ENCODE measurements at regions not wholly inside any gene's neighbourhood (a gene's known extent, or its start where the extent isn't known, plus 50 kb on each side); places are given as distances from the start of the nearest gene placed in this dataset.
"Not testable (repeated sequence)": the region's sequence is repeated elsewhere in the genome, so short reads cannot be mapped to it uniquely, and the experiment has no call there.

DNA sequence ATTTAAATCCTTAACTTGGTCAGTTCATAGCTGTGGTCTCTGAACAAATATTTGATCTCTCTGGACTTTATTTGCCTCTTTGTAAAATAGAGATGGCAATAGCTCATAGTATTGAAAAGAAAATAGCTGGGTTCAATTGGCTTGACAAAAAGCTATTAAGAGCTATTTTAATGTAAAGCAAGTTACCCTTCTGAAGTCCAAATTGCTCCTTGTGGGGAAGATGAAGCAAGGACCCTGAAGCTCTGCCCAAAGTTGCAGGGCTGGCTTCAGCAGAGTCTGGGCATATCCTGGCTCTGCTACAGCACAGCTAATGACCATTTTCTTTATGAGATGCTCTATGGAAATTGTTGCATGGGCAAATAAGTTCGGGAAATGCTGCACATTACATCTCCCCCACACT, 484.5 kb downstream of the TDRD3 start:
- DNase-seq = no peak

DNA sequence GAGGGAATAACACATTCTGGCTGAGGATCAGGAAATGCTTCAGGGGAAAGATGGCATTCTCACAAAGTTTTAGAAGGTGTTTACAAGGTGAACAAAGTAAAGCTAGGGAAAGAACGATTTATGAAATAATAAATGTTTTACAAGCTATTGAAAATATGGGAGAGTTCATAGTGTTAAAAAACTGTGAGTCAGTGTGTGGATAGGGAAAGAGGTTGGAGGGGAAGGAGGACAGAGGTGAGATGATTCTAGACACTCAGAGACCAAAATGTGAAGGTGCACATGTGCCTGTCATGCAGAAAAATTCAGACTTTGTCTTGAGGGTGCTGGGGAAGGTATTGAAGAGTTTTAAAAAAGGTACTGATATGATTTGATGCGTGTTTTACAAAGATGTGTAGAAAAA, 476.1 kb downstream of the TDRD3 start:
- no peak for DNase-seq

DNA sequence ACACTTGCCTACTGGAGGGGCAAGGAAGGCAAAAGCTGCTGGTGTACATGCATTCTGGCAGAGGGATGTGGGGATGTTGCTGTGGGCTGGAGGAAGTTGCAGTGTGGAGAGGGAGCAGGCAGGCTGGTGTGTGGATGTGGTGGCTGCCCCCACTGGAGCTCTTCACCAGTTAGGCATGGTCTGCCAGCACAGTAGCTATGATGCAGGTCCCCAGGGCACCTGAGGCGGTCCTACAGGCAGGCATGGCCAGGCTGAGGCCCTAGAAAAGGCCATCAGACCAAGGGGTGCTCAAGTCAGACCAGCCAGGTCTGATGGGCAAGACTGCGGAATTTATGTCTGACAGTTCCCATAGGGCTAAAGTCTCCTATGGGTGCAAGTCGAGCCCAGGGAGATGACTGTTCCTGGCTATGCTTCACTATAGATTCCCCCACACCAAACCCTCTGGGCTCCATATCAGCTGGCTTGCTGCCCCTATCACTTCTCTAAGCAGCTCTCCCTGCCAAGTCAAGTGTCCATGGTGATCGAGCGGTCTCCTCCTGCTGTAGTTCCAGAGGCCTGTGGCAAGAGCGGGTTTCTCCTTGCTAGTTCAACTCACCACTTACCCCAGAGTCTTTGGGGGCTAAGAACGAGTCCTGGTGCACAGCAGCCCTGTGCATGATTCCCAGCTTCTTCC, 473.1 kb downstream of the TDRD3 start:
- DNase-seq = no peak

DNA sequence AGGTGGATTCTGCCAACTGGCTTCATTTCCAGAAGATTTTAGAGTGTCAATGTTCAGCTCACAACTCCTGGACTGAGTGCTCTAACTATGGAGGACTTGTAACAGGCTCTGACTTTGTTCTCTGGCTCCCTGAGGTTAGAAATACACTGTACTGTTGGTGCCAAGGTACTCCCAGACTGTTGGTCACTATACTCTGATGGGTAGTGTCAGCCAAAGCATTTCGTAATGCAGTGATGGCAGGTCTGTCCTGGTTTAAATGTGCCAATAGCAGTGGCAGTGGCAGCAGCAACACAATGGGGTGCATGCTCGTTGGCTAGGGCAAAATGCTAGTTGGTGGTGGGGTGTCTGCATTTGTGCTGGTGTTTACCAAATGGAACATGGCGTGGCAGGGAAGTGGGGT, 472.2 kb downstream of the TDRD3 start:
- DNase-seq = no peak

DNA sequence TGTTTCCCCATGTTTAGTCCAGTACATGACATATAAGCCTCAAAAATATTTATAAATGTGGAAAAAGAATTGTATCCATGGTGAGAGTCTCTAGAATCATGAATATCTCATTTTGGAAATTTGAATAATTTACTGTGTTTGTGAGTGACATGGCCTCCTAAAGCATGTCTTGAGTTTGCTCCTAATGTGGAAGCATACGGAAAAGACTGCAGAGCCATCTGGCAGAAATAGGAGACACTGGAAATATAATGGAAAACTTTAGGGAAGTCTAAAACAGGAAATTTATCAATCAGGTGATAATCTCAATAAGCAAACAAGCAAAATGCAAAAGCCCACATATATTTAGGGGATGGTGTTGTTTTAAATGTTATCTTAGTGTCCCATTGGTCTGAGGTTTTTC, 465.0 kb downstream of the TDRD3 start:
- DNase-seq = no peak

DNA sequence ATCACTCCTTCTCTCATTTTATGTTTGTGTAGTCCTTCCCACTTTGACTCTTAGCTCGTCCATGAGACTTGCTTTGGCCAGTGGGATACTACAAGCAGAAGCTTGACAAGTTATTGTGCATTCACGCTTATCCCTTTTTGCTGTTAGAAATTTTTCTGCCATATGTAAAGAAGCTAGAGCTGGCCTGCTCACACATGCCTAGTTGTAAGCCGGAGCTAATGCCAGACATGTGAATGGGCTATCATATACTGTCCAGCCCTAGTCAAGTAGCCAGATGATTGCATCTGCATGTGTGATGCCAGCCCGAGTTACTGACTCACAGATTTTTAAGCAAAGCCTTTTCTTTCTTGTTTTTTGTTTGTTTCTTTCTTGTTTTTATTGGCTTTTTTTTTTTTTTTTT, 460.7 kb downstream of the TDRD3 start:
- no peak for DNase-seq

DNA sequence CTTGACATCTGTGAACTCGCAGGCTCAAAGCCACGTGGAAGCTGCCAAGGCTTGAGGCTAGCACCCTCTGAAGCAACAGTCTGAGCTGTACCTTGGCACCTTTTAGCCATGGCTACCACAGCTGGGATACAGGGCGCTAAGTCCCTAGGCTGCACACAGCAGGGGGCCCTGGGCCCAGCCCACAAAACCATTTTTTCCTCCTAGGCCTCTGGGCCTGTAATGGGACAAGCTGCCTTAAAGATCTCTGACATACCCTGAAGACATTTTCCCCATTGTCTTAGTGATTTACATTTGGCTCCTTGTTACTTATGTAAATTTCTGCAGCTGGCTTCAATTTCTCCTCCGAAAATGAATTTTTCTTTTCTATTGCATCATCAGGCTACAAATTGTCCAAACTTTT, 455.9 kb downstream of the TDRD3 start:
- no peak for DNase-seq

DNA sequence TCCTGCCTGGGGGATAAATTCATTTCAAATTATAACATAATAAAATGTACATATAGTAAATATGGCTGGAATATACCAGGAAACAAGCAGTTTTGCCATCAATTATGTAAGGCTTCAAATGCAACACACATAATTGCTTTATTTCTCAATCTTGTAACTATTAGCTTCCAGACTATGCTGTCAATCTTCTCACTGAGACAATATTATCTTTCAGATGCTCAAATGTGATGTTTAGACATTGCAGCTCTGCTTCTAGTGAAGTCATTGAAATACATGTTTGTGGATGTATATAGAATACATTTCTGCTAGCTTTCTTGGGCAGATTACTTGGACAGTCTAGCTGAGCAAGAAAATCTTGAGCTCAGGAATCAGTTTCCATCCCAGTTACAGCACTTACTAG, 454.4 kb downstream of the TDRD3 start:
- DNase-seq = no peak

DNA sequence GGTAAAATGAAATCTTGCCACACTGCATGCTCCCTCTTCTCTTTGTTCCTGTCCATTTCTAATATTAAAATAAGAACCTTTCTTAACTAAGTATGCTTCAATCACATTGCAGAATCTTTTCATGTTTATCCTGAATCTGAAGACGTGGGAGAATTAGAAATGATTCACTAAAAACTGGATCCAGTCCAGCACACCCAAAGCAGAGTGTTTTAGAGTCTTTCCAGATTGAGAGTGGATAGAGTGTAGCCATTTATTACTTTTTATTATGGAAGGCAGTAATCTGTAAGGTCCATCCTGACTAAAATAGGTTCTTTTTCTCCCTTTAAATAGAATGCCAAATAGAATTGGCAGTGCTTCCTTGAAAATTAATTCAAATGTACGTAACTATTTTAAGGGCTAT, 453.5 kb downstream of the TDRD3 start:
- DNase-seq = no peak

DNA sequence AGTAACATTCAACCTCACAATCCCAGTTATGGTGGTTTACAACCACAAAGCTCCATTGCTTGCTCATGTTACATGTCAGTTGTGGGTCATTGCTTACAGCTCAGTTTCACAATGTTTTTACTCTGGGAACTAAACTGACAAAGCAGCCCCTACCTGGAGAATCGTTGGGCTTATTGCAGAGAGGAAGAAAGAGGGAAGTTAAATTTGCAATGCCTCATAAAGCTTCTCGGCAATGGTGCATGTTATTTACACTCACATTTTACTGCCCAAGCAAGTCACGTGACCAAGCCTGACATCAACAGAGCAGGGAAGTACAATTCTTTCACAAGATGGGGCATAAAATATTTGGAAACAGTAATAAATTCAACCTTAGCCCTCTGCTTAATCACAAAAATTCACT, 441.6 kb downstream of the TDRD3 start:
- no peak for DNase-seq

DNA sequence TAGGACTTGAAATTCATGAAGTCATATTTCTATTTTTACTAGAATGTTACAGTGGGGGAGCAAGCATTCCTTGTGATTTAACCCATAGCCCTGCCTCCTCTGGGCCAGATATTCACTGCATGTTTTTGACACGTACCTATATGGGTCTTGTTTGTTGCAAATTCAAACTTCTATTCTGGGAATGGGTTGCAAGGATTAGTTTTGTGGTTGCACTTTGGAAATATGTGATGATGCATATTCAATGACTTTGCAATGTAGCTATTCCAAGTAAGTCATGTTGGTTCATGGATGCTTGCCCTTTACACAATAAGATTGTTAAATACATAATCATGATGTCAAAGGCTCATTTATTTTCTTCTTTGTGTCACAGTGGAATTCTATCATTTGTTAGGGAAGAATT, 440.8 kb downstream of the TDRD3 start:
- DNase-seq = no peak

DNA sequence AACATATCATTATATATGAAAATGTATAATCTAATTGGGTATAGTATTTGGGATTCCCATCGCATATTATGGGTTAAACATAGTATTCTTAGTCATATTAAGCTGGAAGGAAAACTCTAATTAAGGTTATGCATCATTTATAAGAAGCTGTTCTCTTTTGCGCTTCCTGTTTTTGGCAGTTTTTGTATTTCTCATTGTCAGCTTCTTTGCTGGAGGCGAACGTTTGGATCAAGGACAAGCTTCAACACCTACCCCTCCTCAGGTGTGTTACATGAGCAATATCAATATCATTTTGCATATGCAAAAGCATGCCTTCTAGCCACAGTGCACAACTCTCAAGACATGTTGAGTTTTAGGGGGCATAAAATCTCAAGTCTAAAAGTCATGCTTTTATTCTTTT, 439.8 kb downstream of the TDRD3 start:
- DNase-seq = no peak

DNA sequence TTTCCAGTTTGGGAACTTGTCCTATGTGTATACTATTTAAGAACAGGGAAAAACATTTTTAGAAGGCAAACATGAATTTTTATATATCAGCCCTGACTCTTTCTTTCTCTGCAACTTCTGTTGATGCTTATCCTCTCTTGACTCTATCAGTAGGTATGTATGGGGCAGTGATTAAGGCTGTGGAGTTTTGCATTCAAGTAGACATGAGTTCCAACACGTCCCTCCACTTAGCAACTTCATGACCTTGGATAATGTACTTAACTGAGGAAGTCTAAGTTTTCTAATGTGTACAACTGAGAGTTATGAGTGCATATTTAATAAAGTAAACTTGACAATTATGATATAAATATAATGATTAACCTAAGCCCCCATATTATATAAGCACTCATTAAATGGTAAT, 414.6 kb downstream of the TDRD3 start:
- DNase-seq = no peak

DNA sequence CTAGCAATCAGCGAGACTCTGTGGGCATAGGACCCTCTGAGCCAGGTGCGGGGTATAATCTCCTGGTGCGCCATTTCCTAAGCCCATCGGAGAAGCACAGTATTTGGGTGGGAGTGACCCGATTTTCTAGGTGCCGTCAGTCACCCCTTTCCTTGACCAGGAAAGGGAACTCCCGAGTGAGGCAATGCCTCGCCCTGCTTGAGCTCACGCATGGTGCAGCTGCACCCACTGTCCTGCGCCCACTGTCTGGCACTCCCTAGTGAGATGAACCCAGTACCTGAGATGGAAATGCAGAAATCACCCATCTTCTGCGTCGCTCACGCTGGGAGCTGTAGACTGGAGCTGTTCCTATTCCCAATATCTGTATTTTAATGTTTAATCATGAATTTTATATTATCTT, 408.6 kb downstream of the TDRD3 start:
- DNase-seq = not testable (repeated sequence)

DNA sequence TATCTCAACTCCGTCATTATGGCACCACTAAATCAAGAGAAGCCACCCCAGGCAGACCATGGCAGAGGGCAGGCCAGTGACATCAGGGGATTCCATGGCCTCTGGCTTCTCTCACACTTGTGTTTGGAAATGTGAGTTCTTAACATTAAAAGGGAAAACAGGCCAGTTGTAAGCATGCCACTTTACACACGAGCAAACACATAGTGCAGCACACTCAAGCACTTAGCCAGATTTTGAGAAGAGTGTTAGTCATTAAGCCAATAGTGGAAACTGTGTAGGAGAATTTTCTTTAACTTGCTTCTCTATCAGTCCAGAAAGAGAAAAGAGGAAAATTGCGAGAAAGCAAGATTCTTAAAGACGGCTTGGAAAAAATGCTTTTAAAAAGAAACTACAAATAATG, 401.5 kb downstream of the TDRD3 start:
- no peak for DNase-seq

DNA sequence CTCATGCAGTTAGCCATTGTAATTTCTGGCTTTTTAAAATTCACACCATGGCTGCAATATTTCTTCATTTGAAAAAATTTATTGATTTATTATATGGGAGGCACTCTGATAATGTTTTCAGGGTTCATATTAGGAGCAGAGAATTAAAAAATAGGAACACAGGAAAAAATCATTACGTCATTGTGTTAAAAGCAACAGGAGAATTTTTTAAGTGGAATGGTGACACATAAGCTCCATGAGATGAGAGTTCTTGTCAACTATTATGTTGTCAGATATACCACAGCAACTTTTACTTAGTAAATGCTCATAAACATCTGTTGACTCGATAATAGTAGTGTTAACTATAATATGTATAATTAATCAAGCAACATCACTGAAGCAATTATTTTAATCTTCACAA, 400.1 kb downstream of the TDRD3 start:
- no peak for DNase-seq

DNA sequence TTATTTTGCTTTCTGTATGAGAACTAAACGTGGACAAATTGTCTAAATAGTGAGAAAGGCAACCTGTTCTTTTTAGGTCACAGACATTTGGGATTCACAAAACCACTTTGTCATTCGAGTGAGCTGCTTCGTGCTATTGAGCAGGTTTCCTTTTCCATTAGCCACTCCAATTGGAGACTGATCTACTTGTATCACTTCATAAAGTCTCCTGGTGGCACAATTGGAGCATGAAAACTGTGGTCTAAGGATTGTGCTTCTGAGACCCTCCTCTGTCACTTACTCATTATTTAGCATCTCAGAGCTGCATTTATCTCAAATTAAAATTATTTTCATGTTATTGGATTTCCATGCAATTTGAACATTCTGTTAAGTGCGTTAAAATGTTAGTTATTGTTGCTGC, 397.7 kb downstream of the TDRD3 start:
- no peak for DNase-seq

DNA sequence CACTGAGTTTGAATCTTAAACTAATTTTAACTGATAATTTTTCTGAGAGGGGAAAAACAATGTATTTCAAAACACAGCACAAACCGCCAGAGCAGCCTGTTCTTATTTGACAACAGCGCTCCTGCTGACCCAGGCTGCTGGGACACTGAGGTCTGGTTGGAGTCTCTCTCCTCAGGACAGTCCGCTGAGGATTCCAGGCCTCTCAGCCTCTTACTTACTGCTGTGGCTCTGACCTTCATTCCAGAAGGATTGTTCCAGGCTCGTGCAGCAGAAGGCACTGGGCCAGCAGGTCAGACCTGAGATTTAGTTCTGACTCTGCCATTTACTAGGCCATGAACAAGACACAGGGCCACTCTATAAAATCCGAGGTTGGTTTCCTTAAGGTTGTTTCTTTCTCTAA, 393.6 kb downstream of the TDRD3 start:
- no peak for DNase-seq

DNA sequence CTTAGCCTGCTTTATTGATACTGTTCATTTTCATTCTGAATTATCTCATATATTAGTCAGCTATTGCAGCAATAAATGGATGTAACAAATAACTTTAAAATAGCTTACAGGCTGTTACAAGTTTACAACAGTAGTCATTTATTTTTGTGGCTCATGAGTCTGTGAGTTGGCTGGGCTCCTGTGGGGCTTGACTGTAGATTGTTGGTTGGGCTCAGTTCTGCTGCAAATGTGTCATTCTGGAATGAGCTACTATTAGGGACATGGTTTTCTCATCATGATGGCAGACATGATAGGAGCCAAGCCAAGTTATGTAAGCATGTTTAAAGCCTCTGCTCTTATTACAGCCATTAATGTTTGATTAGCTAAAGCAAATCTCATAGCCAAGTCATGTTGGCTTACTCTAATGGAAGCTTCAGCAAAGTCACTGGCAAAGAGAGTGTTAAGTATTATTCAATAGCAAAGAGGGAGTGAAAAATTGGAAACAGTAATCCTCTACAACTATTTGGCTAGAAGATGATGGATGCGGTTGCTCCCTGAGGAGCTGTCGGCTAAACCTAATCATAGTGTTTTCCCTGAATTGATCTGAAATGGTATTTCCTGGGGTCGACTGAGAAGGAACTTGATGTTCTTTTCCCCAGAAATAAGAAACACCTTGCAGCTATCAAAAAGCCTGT, 391.3 kb downstream of the TDRD3 start:
- DNase-seq = no peak

DNA sequence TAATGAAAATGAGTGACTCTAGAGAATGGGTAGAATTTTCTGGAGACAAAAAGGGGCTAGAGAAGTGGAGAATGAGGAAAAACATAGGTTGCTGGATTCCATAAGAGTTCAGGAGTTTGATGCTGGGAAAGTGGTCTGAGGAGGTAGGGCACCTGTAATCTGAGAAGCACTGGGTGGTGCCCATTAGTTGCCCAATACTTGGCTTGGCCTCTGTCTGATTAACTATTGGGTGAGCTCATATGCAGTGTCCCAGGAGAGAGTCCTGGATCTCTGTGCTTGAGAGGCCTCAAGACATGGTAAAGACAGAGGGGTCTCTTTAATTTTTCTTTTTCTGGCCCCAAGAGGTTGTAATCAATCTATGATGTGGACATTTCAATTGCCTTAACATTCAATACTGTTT, 390.1 kb downstream of the TDRD3 start:
- DNase-seq = no peak

DNA sequence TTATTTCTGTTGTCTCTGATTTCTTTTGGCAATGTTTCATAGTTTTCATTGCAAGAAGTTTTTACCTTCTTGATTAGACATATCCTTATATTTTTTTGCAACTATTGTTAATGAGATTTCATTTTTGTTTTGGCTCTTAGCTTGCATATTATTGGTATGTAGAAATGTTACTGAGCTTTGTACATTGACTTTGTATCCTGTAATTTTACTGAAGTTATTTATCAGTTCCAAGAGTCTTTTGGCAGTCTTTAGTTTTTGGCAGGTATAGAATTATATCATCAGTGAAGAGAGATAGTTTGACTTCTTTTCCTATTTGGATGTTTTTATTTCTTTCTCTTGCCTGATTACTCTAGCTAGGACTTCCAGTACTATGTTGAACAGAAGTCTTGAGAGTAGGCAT, 375.7 kb downstream of the TDRD3 start:
- DNase-seq = no peak

DNA sequence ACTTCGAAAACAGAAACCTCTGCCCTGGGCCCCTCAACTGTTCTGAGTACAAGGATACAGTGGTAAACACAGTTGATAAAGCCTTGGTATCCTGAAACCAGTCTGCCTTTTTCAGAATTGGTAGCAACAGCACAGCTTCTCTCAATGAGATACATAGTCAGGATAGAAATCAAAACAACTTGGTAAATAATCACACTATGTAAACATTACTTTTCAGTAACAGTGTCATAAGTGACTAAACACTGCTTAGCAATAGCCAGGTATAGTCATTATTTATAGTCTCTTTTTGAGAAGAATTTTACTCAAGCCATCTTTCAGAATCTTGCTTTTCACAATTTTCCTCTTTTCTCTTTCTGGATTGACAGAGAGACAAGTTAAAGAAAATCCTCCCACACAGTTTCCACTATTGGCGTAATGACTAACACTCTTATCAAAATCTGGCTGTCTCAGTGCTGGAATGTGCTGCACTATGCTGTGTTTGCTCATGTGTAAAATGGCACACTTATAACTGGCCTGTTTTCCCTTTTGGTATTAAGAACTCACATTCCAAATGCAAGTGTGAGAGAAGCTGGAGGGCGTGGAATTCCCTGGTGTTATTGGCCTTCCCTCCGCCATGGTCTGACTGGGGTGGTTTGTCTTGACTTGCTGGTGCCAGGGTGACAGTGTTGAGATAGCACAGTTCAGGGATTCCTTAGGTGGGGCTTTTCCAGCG, 368.8 kb downstream of the TDRD3 start:
- DNase-seq = no peak

DNA sequence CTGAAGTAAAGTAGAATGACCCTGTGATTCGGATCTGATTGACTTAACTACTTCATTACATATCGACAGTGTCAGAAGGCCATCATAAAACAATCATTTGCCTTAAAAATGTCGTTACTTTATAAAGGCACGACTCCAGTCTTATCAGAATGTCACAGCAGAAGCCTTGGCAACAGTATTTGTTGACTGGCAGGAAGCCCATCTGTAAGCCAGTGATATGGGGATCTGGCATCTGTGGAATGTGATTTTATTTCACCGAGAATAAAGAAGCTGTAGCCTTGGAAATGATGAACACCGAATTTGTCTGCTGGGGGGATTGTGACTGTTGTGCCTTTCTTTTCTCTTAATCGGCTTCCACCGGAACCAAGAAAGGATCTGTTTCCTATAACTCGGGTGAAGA, 362.5 kb downstream of the TDRD3 start:
- no peak for DNase-seq

DNA sequence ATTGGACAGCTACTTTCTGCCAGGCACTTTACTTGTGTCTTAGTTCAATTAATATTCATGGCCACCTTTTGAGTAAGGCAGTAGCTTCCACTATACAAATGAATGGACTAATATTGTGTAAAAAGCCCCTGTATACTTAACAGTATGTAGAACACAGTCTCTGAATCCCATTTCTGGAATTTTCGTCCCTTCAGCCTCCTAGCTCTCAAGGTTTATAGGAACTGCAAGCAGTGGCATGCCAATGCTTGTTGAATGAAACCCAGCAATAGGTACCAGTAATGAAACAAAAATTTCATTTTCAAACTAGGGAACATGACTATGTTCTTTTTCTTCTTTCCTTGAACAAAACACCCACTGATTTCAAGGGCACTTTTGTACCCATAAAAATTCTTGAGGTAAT, 361.6 kb downstream of the TDRD3 start:
- no peak for DNase-seq

Data from stimulated activated CD8-positive, alpha-beta memory T cell treated with anti-CD3 and anti-CD28 coated beads, Interleukin-4, amount 100 ng/mL, for 48 hours (primary cell).